Astrocyte (in vitro differentiated cells and primary cell): ENCODE measurements at regions not wholly inside any gene's neighbourhood (a gene's known extent, or its start where the extent isn't known, plus 50 kb on each side); places are given as distances from the start of the nearest gene placed in this dataset.

Experiments
- DNase-seq: peaks from one replicate; pipeline ENCODE4 v3.0.0-alpha.2; 2010; ENCODE audit warnings: low read depth
- FAIRE-seq: peaks from 2 replicates; lab custom pipeline; 2011; peaks lifted over from hg19 to GRCh38; lab: Jason Lieb, UNC
- H2AFZ ChIP-seq: 2 replicates; pipeline ENCODE4 v1.6.0; 2012; ENCODE audit warnings: low read depth, low read length, inconsistent platforms
- H3K27ac ChIP-seq: 2 replicates; pipeline ENCODE4 v1.5.1; 2011; ENCODE audit warnings: low read depth, low read length, inconsistent platforms
- H3K27me3 ChIP-seq: 2 replicates; pipeline ENCODE4 v1.6.0; 2011; ENCODE audit warnings: low read length, inconsistent platforms; ENCODE audit not compliant: insufficient read depth
- H3K36me3 ChIP-seq: 2 replicates; pipeline ENCODE4 v1.5.1; 2011; ENCODE audit warnings: low read length, inconsistent platforms; ENCODE audit not compliant: insufficient read depth
- H3K4me1 ChIP-seq: 2 replicates; pipeline ENCODE4 v1.5.1; 2011; ENCODE audit warnings: low read length, inconsistent platforms; ENCODE audit not compliant: insufficient read depth
- H3K4me2 ChIP-seq: 2 replicates; pipeline ENCODE4 v1.6.0; 2012; ENCODE audit warnings: low read length, inconsistent platforms
- H3K4me3 ChIP-seq: 2 replicates; pipeline ENCODE4 v1.5.1; 2011; ENCODE audit warnings: low read depth, mild to moderate bottlenecking, low read length, inconsistent platforms; ENCODE audit not compliant: insufficient read depth
- H3K79me2 ChIP-seq: 2 replicates; pipeline ENCODE4 v1.6.0; 2012; ENCODE audit warnings: mild to moderate bottlenecking, low read length, inconsistent platforms; ENCODE audit not compliant: insufficient read depth
- H3K9ac ChIP-seq: 2 replicates; pipeline ENCODE4 v1.6.0; 2012; ENCODE audit warnings: mild to moderate bottlenecking, low read length, inconsistent platforms
- H3K9me3 ChIP-seq: 2 replicates; pipeline ENCODE4 v1.5.1; 2012; ENCODE audit warnings: low read depth, mild to moderate bottlenecking, low read length, inconsistent platforms; ENCODE audit not compliant: insufficient read depth
- H4K20me1 ChIP-seq: 2 replicates; pipeline ENCODE4 v1.6.0; 2012; ENCODE audit warnings: low read length, inconsistent platforms; ENCODE audit not compliant: insufficient read depth
- H3K27ac Mint-ChIP-seq: one replicate; pipeline ENCODE4 v1.8.0; 2021; ENCODE audit warnings: mild to moderate bottlenecking, mixed read lengths; ENCODE audit not compliant: unreplicated experiment
- H3K27me3 Mint-ChIP-seq: one replicate; pipeline ENCODE4 v1.8.0; 2021; ENCODE audit warnings: low read depth, mixed read lengths; ENCODE audit not compliant: unreplicated experiment
- H3K36me3 Mint-ChIP-seq: one replicate; pipeline ENCODE4 v1.8.0; 2021; ENCODE audit warnings: low read depth, mixed read lengths; ENCODE audit not compliant: unreplicated experiment
- H3K4me1 Mint-ChIP-seq: one replicate; pipeline ENCODE4 v1.8.0; 2021; ENCODE audit warnings: low read depth, mixed read lengths; ENCODE audit not compliant: unreplicated experiment
- H3K4me3 Mint-ChIP-seq: one replicate; pipeline ENCODE4 v1.8.0; 2021; ENCODE audit warnings: mild to moderate bottlenecking, moderate library complexity, mixed read lengths; ENCODE audit not compliant: unreplicated experiment
- H3K9me3 Mint-ChIP-seq: one replicate; pipeline ENCODE4 v1.8.0; 2021; ENCODE audit warnings: mild to moderate bottlenecking, mixed read lengths; ENCODE audit not compliant: unreplicated experiment
- EZH2 ChIP-seq: IDR thresholded peaks from 2 replicates; pipeline ENCODE4 v1.6.1; 2012; ENCODE audit warnings: mild to moderate bottlenecking, low read length, inconsistent platforms; ENCODE audit not compliant: insufficient read depth
- TF ChIP-seq, protein P1 (sequence below): IDR thresholded peaks from 2 replicates; pipeline ENCODE4 v1.5.1; 2011; ENCODE audit warnings: low read depth, mild to moderate bottlenecking, inconsistent platforms, low read length, moderate library complexity; ENCODE audit not compliant: insufficient read depth

DNA sequence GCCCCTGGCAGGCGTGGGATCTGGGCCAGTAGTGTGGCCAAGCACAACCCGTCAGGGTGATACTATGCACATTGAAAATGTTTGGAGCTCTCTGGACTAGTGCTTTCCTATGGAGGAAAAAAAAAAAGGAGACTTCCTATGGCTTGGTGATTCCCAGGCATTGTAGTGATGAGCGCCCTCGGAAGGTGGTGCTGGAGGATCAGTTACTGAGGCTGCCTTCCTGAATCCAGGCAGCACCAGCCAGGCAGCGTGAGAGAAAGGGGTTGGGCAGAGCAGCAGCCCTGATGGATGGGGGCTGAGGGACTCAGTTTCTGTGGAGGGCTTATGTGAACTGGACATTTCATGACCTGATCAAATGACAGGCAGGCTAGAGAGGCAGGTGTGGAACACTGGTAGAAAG lies 70.9 kb downstream of the CHRNA1 start:
- H3K9me3 ChIP-seq = no peaks in the 10 kb centered on the region
- H3K27ac Mint-ChIP-seq = no peak overlapping the region
- no peak overlapping the region for H3K4me3 Mint-ChIP-seq
- H3K27ac ChIP-seq = no peak overlapping the region
- no peaks in the 10 kb centered on the region for H3K4me1 ChIP-seq
- peaks cover 31% of the 10 kb centered on the region for H3K27me3 ChIP-seq
- H3K36me3 ChIP-seq = no peaks in the 10 kb centered on the region
- H3K4me3 ChIP-seq = no peak overlapping the region
- no peak overlapping the region for H2AFZ ChIP-seq
- no peak overlapping the region for H3K4me2 ChIP-seq
- DNase-seq (no peak), FAIRE-seq (no peak)
- no peaks in the 10 kb centered on the region for H3K9me3 Mint-ChIP-seq
- peaks cover 38% of the 10 kb centered on the region for H3K27me3 Mint-ChIP-seq
- H3K79me2 ChIP-seq = no peaks in the 10 kb centered on the region
- TF ChIP-seq EZH2 = no peak
- TF ChIP-seq, protein P1, sequence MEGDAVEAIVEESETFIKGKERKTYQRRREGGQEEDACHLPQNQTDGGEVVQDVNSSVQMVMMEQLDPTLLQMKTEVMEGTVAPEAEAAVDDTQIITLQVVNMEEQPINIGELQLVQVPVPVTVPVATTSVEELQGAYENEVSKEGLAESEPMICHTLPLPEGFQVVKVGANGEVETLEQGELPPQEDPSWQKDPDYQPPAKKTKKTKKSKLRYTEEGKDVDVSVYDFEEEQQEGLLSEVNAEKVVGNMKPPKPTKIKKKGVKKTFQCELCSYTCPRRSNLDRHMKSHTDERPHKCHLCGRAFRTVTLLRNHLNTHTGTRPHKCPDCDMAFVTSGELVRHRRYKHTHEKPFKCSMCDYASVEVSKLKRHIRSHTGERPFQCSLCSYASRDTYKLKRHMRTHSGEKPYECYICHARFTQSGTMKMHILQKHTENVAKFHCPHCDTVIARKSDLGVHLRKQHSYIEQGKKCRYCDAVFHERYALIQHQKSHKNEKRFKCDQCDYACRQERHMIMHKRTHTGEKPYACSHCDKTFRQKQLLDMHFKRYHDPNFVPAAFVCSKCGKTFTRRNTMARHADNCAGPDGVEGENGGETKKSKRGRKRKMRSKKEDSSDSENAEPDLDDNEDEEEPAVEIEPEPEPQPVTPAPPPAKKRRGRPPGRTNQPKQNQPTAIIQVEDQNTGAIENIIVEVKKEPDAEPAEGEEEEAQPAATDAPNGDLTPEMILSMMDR = no peak
- H3K36me3 Mint-ChIP-seq = no peaks in the 10 kb centered on the region
- H4K20me1 ChIP-seq = no peaks in the 10 kb centered on the region
- peaks cover 2% of the 10 kb centered on the region for H3K4me1 Mint-ChIP-seq
- H3K9ac ChIP-seq = no peak overlapping the region

DNA sequence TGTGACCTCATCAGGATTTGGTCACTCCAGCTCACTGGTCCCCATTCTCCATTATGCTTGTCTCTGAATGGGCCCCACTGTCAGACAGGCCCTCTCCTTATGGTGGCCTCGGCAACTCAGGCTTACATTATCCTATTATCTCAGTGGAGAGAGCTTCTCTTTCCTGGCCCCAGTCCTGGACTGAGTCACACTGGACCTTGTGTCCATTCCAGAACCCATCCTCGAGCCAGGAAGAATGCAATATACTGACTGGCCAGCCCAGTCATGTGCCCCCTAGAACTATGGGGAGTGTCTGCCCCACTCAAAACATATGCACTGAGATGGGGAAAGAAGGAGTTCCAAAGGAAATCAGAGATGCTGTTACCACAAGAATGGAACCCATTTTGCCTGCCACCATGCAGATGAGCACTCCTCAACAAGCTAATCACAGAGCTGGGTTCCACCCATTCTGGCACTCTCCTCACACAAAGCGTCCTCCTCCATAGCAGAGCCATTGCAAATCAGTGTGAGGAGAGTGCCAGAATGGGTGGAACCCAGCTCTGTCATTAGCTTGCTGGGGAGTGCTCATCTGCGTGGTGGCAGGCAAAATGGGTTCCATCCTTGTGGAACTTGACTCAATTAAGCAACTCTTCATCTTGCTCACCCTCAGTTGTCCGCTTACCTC lies 71.9 kb downstream of the CHRNA1 start:
- H3K36me3 Mint-ChIP-seq = no peaks in the 10 kb centered on the region
- no peaks in the 10 kb centered on the region for H3K4me1 ChIP-seq
- H3K9ac ChIP-seq = no peak overlapping the region
- H3K36me3 ChIP-seq = no peaks in the 10 kb centered on the region
- H3K9me3 Mint-ChIP-seq = no peaks in the 10 kb centered on the region
- H3K27me3 Mint-ChIP-seq = peaks cover 38% of the 10 kb centered on the region
- H2AFZ ChIP-seq = no peak overlapping the region
- no peak overlapping the region for H3K4me3 Mint-ChIP-seq
- no peak overlapping the region for H3K27ac ChIP-seq
- no peak overlapping the region for H3K27ac Mint-ChIP-seq
- H3K79me2 ChIP-seq = no peaks in the 10 kb centered on the region
- H3K9me3 ChIP-seq = no peaks in the 10 kb centered on the region
- DNase-seq (no peak), FAIRE-seq (no peak)
- no peak overlapping the region for H3K4me2 ChIP-seq
- peaks cover 2% of the 10 kb centered on the region for H3K4me1 Mint-ChIP-seq
- peaks cover 31% of the 10 kb centered on the region for H3K27me3 ChIP-seq
- H4K20me1 ChIP-seq = no peaks in the 10 kb centered on the region
- no peak overlapping the region for H3K4me3 ChIP-seq
- TF ChIP-seq, protein P1 = no peak
- no peak for TF ChIP-seq EZH2

DNA sequence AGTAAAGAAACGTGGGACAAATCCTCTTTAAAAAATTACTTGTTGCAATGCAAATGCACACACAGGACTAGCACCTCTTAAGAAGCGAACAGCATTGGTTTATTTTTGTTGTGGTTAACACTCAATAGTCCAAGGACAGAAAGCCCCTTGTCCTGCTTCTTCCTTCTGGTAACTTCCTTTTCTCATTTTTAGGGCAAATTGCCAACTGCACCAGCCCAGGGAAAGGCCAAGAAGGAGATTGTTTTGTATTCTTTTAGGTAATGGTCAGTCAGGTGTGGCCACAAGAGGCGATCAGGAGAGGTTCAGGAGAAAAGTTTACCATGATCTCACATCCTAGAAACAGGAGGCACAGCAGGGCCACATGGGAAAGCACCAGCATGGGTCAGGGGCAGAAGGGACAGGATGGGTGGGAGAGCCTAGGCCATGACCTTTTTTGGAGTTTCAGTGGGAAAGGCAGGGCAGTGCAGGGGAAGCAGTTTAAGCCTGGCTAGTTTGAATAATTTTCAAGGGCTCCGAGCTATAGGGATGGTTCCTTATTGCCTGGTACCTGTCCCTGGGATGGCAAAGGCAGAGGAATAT lies 73.0 kb downstream of the CHRNA1 start:
- peaks cover 24% of the 10 kb centered on the region for H3K27me3 ChIP-seq
- H3K4me2 ChIP-seq = no peak overlapping the region
- no peak for FAIRE-seq
- no peak for DNase-seq
- H3K36me3 Mint-ChIP-seq = no peaks in the 10 kb centered on the region
- H3K4me1 ChIP-seq = no peaks in the 10 kb centered on the region
- peaks cover 31% of the 10 kb centered on the region for H3K27me3 Mint-ChIP-seq
- no peak overlapping the region for H3K27ac ChIP-seq
- no peak overlapping the region for H3K4me3 Mint-ChIP-seq
- H3K9ac ChIP-seq = no peak overlapping the region
- no peak overlapping the region for H3K27ac Mint-ChIP-seq
- no peaks in the 10 kb centered on the region for H3K9me3 Mint-ChIP-seq
- H3K4me1 Mint-ChIP-seq = peaks cover 2% of the 10 kb centered on the region
- H3K4me3 ChIP-seq = no peak overlapping the region
- no peaks in the 10 kb centered on the region for H4K20me1 ChIP-seq
- H3K36me3 ChIP-seq = no peaks in the 10 kb centered on the region
- H3K79me2 ChIP-seq = no peaks in the 10 kb centered on the region
- H2AFZ ChIP-seq = no peak overlapping the region
- no peaks in the 10 kb centered on the region for H3K9me3 ChIP-seq
- TF ChIP-seq EZH2 = no peak
- TF ChIP-seq, protein P1 = no peak
